Vagina (tissue), 2 donors: ENCODE measurements at regions not wholly inside any gene's neighbourhood (a gene's known extent, or its start where the extent isn't known, plus 50 kb on each side); places are given as distances from the start of the nearest gene placed in this dataset.

ENCODE experiments used
- POLR2A ChIP-seq, 2 donors: fragments of 450-650 bp; IDR thresholded peaks; one replicate each; pipeline ENCODE4 v1.6.1; 2017; ENCODE audit warnings: antibody characterized with exemption in 2 of 2, mild to moderate bottlenecking in 2 of 2, moderate library complexity in 2 of 2
- POLR2AphosphoS5 ChIP-seq, 2 donors: sonication (generic); formaldehyde crosslinking; IDR thresholded peaks; one replicate each; pipeline ENCODE4 v1.9.0; 2017; ENCODE audit warnings: antibody characterized with exemption in 2 of 2, mild to moderate bottlenecking in 2 of 2, low read depth in 1 of 2; ENCODE audit not compliant: insufficient read depth in 1 of 2
- TF ChIP-seq, protein P1 (sequence below), 3 experiments: fragments of 450-650 bp in 2 of 3; fragments of 200-600 bp in 1 of 3; sonication (generic) in 1 of 3; IDR thresholded peaks; one replicate each; pipeline ENCODE4 v1.5.1; 2017 to 2019; ENCODE audit warnings: antibody characterized with exemption in 3 of 3, mild to moderate bottlenecking in 2 of 3, moderate library complexity in 2 of 3

DNA sequence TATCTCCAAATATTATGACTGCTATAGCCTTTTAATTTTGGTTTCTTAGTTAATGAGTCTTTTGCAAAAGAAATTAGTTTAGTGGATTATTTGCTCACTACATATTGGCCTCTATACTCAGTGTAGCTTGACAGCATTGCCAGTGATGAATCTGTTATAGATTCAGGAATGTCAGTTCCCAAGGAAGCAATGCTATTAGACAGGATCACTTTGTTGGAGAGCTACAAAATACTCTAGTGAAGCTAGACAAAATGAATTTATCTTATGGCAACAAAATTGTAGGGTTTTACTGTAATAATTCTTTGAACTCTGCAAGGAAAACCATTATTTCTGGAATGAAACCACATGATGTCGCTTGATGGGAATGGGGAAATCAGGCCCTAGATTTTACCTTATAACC lies 543.3 kb downstream of the SQOR start:
- TF ChIP-seq, protein P1, sequence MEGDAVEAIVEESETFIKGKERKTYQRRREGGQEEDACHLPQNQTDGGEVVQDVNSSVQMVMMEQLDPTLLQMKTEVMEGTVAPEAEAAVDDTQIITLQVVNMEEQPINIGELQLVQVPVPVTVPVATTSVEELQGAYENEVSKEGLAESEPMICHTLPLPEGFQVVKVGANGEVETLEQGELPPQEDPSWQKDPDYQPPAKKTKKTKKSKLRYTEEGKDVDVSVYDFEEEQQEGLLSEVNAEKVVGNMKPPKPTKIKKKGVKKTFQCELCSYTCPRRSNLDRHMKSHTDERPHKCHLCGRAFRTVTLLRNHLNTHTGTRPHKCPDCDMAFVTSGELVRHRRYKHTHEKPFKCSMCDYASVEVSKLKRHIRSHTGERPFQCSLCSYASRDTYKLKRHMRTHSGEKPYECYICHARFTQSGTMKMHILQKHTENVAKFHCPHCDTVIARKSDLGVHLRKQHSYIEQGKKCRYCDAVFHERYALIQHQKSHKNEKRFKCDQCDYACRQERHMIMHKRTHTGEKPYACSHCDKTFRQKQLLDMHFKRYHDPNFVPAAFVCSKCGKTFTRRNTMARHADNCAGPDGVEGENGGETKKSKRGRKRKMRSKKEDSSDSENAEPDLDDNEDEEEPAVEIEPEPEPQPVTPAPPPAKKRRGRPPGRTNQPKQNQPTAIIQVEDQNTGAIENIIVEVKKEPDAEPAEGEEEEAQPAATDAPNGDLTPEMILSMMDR (IDR thresholded peaks at IDR 0.05): no peak
- TF ChIP-seq POLR2AphosphoS5 (IDR thresholded peaks at IDR 0.05; ENCODE audit: insufficient read depth in 1 of 2, low read depth in 1 of 2) (no peak), POLR2A (IDR thresholded peaks at IDR 0.05) (no peak)
